Activated CD8-positive, alpha-beta T cell treated with anti-CD3 and anti-CD28 coated beads for 36 hours (primary cell): ENCODE measurements at regions not wholly inside any gene's neighbourhood (a gene's known extent, or its start where the extent isn't known, plus 50 kb on each side); places are given as distances from the start of the nearest gene placed in this dataset.
"Not testable (repeated sequence)": the region's sequence is repeated elsewhere in the genome, so short reads cannot be mapped to it uniquely, and the experiment has no call there.

ENCODE experiments used
- ATAC-seq: fragments of 200-7000 bp; cut with Tn5 transposase; one replicate; pipeline ENCODE4 v1.10.0; 2021; ENCODE audit warnings: mild to moderate bottlenecking, moderate library complexity
- CTCF ChIA-PET: fragments of 350-600 bp; sonication (Branson Sonifier 250); formaldehyde crosslinking; loops from one replicate; lab custom pipeline; 2021; ENCODE audit warnings: antibody characterized with exemption; lab: Charles Lee
- POLR2A ChIA-PET: fragments of 350-600 bp; sonication (Branson Sonifier 250); formaldehyde crosslinking; loops from one replicate; lab custom pipeline; 2021; ENCODE audit warnings: antibody characterized with exemption; lab: Charles Lee
- DNase-seq: peaks from one replicate; pipeline ENCODE4 v3.0.0-alpha.2; 2020
- H3K27ac Mint-ChIP-seq: one replicate; pipeline ENCODE4 v1.8.0; 2021; ENCODE audit warnings: mild to moderate bottlenecking, mixed read lengths
- H3K27me3 Mint-ChIP-seq: one replicate; pipeline ENCODE4 v1.8.0; 2021; ENCODE audit warnings: mixed read lengths
- H3K36me3 Mint-ChIP-seq: one replicate; pipeline ENCODE4 v1.8.0; 2021; ENCODE audit warnings: low read depth, mixed read lengths
- H3K4me1 Mint-ChIP-seq: one replicate; pipeline ENCODE4 v1.8.0; 2021; ENCODE audit warnings: low read depth, mixed read lengths
- H3K4me3 Mint-ChIP-seq: one replicate; pipeline ENCODE4 v1.8.0; 2021; ENCODE audit warnings: mild to moderate bottlenecking, moderate library complexity, mixed read lengths
- H3K9me3 Mint-ChIP-seq: one replicate; pipeline ENCODE4 v1.8.0; 2021; ENCODE audit warnings: mixed read lengths
- CTCF ChIP-seq: fragments of 200-600 bp; IDR thresholded peaks from one replicate; pipeline ENCODE4 v1.8.0; 2022; ENCODE audit warnings: antibody characterized with exemption, mild to moderate bottlenecking
- intact Hi-C: fragments of 100-400 bp; cut with micrococcal nuclease; formaldehyde crosslinking; loops from one replicate; pipeline ENCODE4 v1.10.0; 2022

DNA sequence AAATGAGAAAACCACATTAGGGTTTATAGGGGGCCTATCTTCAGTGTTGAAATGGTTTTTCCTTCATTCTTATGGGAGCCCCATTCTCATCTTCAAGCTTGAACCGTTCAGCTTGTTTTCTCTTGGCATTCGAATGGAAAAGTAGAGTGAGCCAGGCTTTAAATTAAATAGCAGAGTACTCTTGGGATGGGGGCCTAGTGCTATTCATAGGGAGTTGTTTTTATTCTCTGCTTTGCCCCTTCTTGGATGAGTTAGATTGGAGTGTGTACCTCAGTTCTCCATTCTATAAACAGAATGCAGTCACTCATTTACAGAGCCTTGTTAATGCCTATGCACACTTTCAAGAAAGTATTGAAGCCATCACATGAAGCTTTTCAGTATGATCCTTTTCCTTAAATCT, 127.9 kb downstream of the FAM170A start:
- no peak for TF ChIP-seq CTCF
- Mint-ChIP-seq H3K4me1 (no peaks in the 10 kb centered on the region), H3K4me3 (no peak overlapping the region), H3K36me3 (no peaks in the 10 kb centered on the region), H3K27ac (no peak overlapping the region), H3K27me3 (peaks cover 2% of the 10 kb centered on the region), H3K9me3 (no peaks in the 10 kb centered on the region)
- ChIA-PET CTCF (no interaction called here), POLR2A (no interaction called here)
- DNase-seq: no peak
- no peak for ATAC-seq
- intact Hi-C loops: no loop called here

- CTCF ChIA-PET, H3K4me1 Mint-ChIP-seq, DNase-seq, H3K4me3 Mint-ChIP-seq, H3K27me3 Mint-ChIP-seq, POLR2A ChIA-PET, intact Hi-C loops, ATAC-seq, H3K27ac Mint-ChIP-seq, H3K9me3 Mint-ChIP-seq, H3K36me3 Mint-ChIP-seq: not testable (repeated sequence)
Observed at GRCh38 chr5:119769695-119770693, 140.6 kb downstream of the FAM170A start.

GRCh38 chr5:119780145-119780544, 150.8 kb downstream of the FAM170A start:
- DNase-seq, POLR2A ChIA-PET, H3K36me3 Mint-ChIP-seq, CTCF ChIA-PET, intact Hi-C loops, H3K4me1 Mint-ChIP-seq, H3K27ac Mint-ChIP-seq, H3K27me3 Mint-ChIP-seq, H3K4me3 Mint-ChIP-seq, ATAC-seq, H3K9me3 Mint-ChIP-seq: not testable (repeated sequence)

- Mint-ChIP-seq H3K27ac (no peak overlapping the region), H3K36me3 (no peaks in the 10 kb centered on the region), H3K4me3 (no peak overlapping the region), H3K4me1 (no peaks in the 10 kb centered on the region), H3K27me3 (no peaks in the 10 kb centered on the region), H3K9me3 (no peaks in the 10 kb centered on the region)
- CTCF ChIA-PET: no interaction called here
- ATAC-seq (no peak), DNase-seq (no peak)
- POLR2A ChIA-PET: no interaction called here
- intact Hi-C loops: no loop called here
- TF ChIP-seq CTCF: no peak
Observed at GRCh38 chr5:119785057-119785456, 155.7 kb downstream of the FAM170A start.

GRCh38 chr5:119789406-119790117, 160.2 kb downstream of the FAM170A start:
- Mint-ChIP-seq H3K36me3 (no peaks in the 10 kb centered on the region), H3K4me3 (no peak overlapping the region), H3K4me1 (no peaks in the 10 kb centered on the region), H3K27ac (no peak overlapping the region), H3K9me3 (no peaks in the 10 kb centered on the region), H3K27me3 (no peaks in the 10 kb centered on the region)
- ATAC-seq: no peak
- no peak for TF ChIP-seq CTCF
- intact Hi-C loops: no loop called here
- ChIA-PET POLR2A (no interaction called here), CTCF (no interaction called here)
- no peak for DNase-seq
